Sigmoid colon (tissue), 4 donors: ENCODE measurements at regions not wholly inside any gene's neighbourhood (a gene's known extent, or its start where the extent isn't known, plus 50 kb on each side); places are given as distances from the start of the nearest gene placed in this dataset.

ENCODE experiments used
- CTCF ChIP-seq, 4 experiments: fragments of 450-650 bp in 3 of 4; fragments of 200-600 bp in 1 of 4; IDR thresholded peaks; one replicate each; pipeline ENCODE4 v1.5.1; 2016 to 2019; ENCODE audit warnings: antibody characterized with exemption in 4 of 4, mild to moderate bottlenecking in 3 of 4, moderate library complexity in 2 of 4
- EP300 ChIP-seq, 4 donors: sonication (generic); formaldehyde crosslinking; IDR thresholded peaks; one replicate each; pipeline ENCODE4 v1.6.1; 2017; ENCODE audit warnings: antibody characterized with exemption in 4 of 4
- POLR2A ChIP-seq, 2 donors: fragments of 450-650 bp; IDR thresholded peaks; one replicate each; pipeline ENCODE4 v1.6.1; 2016; ENCODE audit warnings: antibody characterized with exemption in 2 of 2, mild to moderate bottlenecking in 2 of 2, moderate library complexity in 2 of 2
- POLR2AphosphoS5 ChIP-seq, 4 donors: sonication (generic); formaldehyde crosslinking; IDR thresholded peaks; one replicate each; pipeline ENCODE4 v1.6.1; 2017; ENCODE audit warnings: antibody characterized with exemption in 4 of 4

- TF ChIP-seq POLR2A (IDR thresholded peaks at IDR 0.05): no peak
- TF ChIP-seq CTCF (IDR thresholded peaks at IDR 0.05): no peak
- TF ChIP-seq POLR2AphosphoS5 (IDR thresholded peaks at IDR 0.05): no peak
- TF ChIP-seq EP300 (IDR thresholded peaks at IDR 0.05): no peak
These were observed 326.3 kb downstream of the ETS1 start for GRCh38 chr11:128261011-128261421.
